H9 (cell line): ENCODE measurements at regions not wholly inside any gene's neighbourhood (a gene's known extent, or its start where the extent isn't known, plus 50 kb on each side); places are given as distances from the start of the nearest gene placed in this dataset.

Experiments used
- DNase-seq: peaks from one replicate; pipeline ENCODE4 v3.0.0-alpha.2; 2017
- H2AFZ ChIP-seq: one replicate; pipeline ENCODE4 v1.6.1; 2013; ENCODE audit warnings: mild to moderate bottlenecking, low read length, control low read depth, moderate library complexity
- H2AK5ac ChIP-seq: 2 replicates; pipeline ENCODE4 v1.6.1; 2013; ENCODE audit warnings: low read length, control low read depth, mixed read lengths; ENCODE audit not compliant: insufficient read length
- H2BK120ac ChIP-seq: one replicate; pipeline ENCODE4 v1.6.1; 2013; ENCODE audit warnings: low read depth, mild to moderate bottlenecking, low read length, control low read depth, inconsistent platforms; ENCODE audit not compliant: poor library complexity, severe bottlenecking
- H2BK12ac ChIP-seq: 2 replicates; pipeline ENCODE4 v1.6.1; 2013; ENCODE audit warnings: low read length, control low read depth, mixed read lengths, low read depth; ENCODE audit not compliant: insufficient read length
- H2BK15ac ChIP-seq: 2 replicates; pipeline ENCODE4 v1.6.1; 2013; ENCODE audit warnings: low read depth, low read length, control low read depth
- H2BK20ac ChIP-seq: one replicate; pipeline ENCODE4 v1.6.1; 2013; ENCODE audit warnings: low read depth, mild to moderate bottlenecking, low read length, control low read depth, inconsistent platforms; ENCODE audit not compliant: poor library complexity, severe bottlenecking
- H2BK5ac ChIP-seq: 2 replicates; pipeline ENCODE4 v1.6.1; 2013; ENCODE audit warnings: low read length, control low read depth, mixed read lengths; ENCODE audit not compliant: insufficient read length
- H3K14ac ChIP-seq: 2 replicates; pipeline ENCODE4 v1.6.1; 2013; ENCODE audit warnings: low read length, control low read depth; ENCODE audit not compliant: insufficient read depth
- H3K18ac ChIP-seq: 2 replicates; pipeline ENCODE4 v1.6.1; 2013; ENCODE audit warnings: low read depth, mild to moderate bottlenecking, mixed read lengths, low read length, control low read depth; ENCODE audit not compliant: insufficient read length
- H3K23ac ChIP-seq: 2 replicates; pipeline ENCODE4 v1.6.1; 2013; ENCODE audit warnings: low read length, control low read depth, mixed read lengths, low read depth; ENCODE audit not compliant: insufficient read length
- H3K23me2 ChIP-seq: 2 replicates; pipeline ENCODE4 v1.6.1; 2013; ENCODE audit warnings: low read depth, mild to moderate bottlenecking, mixed read lengths, low read length, control low read depth; ENCODE audit not compliant: insufficient read length, poor library complexity, severe bottlenecking
- H3K27ac ChIP-seq: 2 replicates; pipeline ENCODE4 v1.5.1; 2013; ENCODE audit warnings: low read length, control low read depth, mixed read lengths, low read depth; ENCODE audit not compliant: insufficient read length
- H3K27me3 ChIP-seq: 2 replicates; pipeline ENCODE4 v1.6.1; 2013; ENCODE audit warnings: low read length, control low read depth, inconsistent platforms; ENCODE audit not compliant: insufficient read depth
- H3K4ac ChIP-seq: 2 replicates; pipeline ENCODE4 v1.6.1; 2013; ENCODE audit warnings: low read depth, mild to moderate bottlenecking, control low read depth, inconsistent platforms, low read length, moderate library complexity
- H3K4me1 ChIP-seq: 2 replicates; pipeline ENCODE4 v1.6.1; 2013; ENCODE audit warnings: low read length, control low read depth, inconsistent platforms; ENCODE audit not compliant: insufficient read depth
- H3K4me2 ChIP-seq: 2 replicates; pipeline ENCODE4 v1.6.1; 2013; ENCODE audit warnings: low read length, control low read depth, mixed read lengths; ENCODE audit not compliant: insufficient read length, insufficient read depth
- H3K56ac ChIP-seq: 2 replicates; pipeline ENCODE4 v1.6.1; 2013; ENCODE audit warnings: low read depth, mild to moderate bottlenecking, mixed read lengths, low read length, control low read depth; ENCODE audit not compliant: insufficient read length
- H3K79me1 ChIP-seq: 2 replicates; pipeline ENCODE4 v1.6.1; 2013; ENCODE audit warnings: low read depth, mild to moderate bottlenecking, moderate library complexity, low read length, control low read depth, inconsistent platforms; ENCODE audit not compliant: insufficient read depth, poor library complexity, severe bottlenecking
- H3K79me2 ChIP-seq: 2 replicates; pipeline ENCODE4 v1.6.1; 2013; ENCODE audit warnings: low read length, control low read depth, inconsistent platforms; ENCODE audit not compliant: insufficient read depth
- H3K9ac ChIP-seq: 2 replicates; pipeline ENCODE4 v1.6.1; 2013; ENCODE audit warnings: low read length, control low read depth, mixed read lengths; ENCODE audit not compliant: insufficient read length; ENCODE audit errors: extremely low read depth
- H3K9me3 ChIP-seq: one replicate; pipeline ENCODE4 v1.6.1; 2013; ENCODE audit warnings: low read depth, low read length, inconsistent platforms; ENCODE audit not compliant: control insufficient read depth
- H3T11ph ChIP-seq: one replicate; pipeline ENCODE4 v1.6.1; 2013; ENCODE audit warnings: mild to moderate bottlenecking, low read length, control low read depth, inconsistent platforms
- H4K20me1 ChIP-seq: one replicate; pipeline ENCODE4 v1.6.1; 2013; ENCODE audit not compliant: control insufficient read depth, insufficient read length, insufficient read depth
- H4K5ac ChIP-seq: 2 replicates; pipeline ENCODE4 v1.6.1; 2013; ENCODE audit warnings: low read depth, mild to moderate bottlenecking, mixed read lengths, low read length, control low read depth; ENCODE audit not compliant: insufficient read length
- H4K8ac ChIP-seq: replicated peaks from 2 replicates; pipeline ENCODE4 v1.6.1; 2013; ENCODE audit warnings: low read length, control low read depth, mixed read lengths, low read depth; ENCODE audit not compliant: insufficient read length
- H4K91ac ChIP-seq: 2 replicates; pipeline ENCODE4 v1.6.1; 2013; ENCODE audit warnings: low read depth, mild to moderate bottlenecking, moderate library complexity, mixed read lengths, low read length, control low read depth; ENCODE audit not compliant: insufficient read length
- H3K27ac Mint-ChIP-seq, 3 experiments: 2 replicates in 2 of 3; 3 replicates in 1 of 3; pipeline ENCODE4 v1.8.0; 2020 to 2021; ENCODE audit warnings: mixed read lengths in 3 of 3, mild to moderate bottlenecking in 1 of 3, moderate library complexity in 1 of 3
- H3K27me3 Mint-ChIP-seq: 2 replicates; pipeline ENCODE4 v1.8.0; 2021; ENCODE audit warnings: low read depth, mild to moderate bottlenecking, moderate library complexity, mixed read lengths
- H3K36me3 Mint-ChIP-seq, 3 experiments: 2 replicates in 2 of 3; 3 replicates in 1 of 3; pipeline ENCODE4 v1.8.0; 2020 to 2021; ENCODE audit warnings: low read depth in 3 of 3, mixed read lengths in 3 of 3; ENCODE audit not compliant: insufficient read depth in 1 of 3
- H3K4me1 Mint-ChIP-seq, 2 experiments: 2 replicates each; pipeline ENCODE4 v1.8.0; 2020; ENCODE audit warnings: mixed read lengths in 2 of 2
- H3K4me3 Mint-ChIP-seq, 2 experiments: 2 replicates in 1 of 2; 3 replicates in 1 of 2; pipeline ENCODE4 v1.8.0; 2020 to 2021; ENCODE audit warnings: mild to moderate bottlenecking in 2 of 2, mixed read lengths in 2 of 2, moderate library complexity in 1 of 2
- H3K9me3 Mint-ChIP-seq, 2 experiments: 2 replicates in 1 of 2; 3 replicates in 1 of 2; pipeline ENCODE4 v1.8.0; 2020; ENCODE audit warnings: mild to moderate bottlenecking in 2 of 2, mixed read lengths in 2 of 2, moderate library complexity in 1 of 2
- CTCF ChIP-seq: fragments of 200-600 bp; sonication (generic); conservative IDR thresholded peaks from 3 replicates; pipeline ENCODE4 v1.8.0; 2021; ENCODE audit warnings: antibody characterized with exemption, mild to moderate bottlenecking
- WGBS: extraction: QIAGEN DNeasy Blood & Tissue Kit; methylation state at CpG from one replicate; pipeline ENCODE4 v1.1.7; 2013; ENCODE audit warnings: missing lambda C conversion rate, low lambda C conversion rate, mixed read lengths; ENCODE audit not compliant: insufficient read length; ENCODE audit errors: extremely low coverage; 5-methylcytosine and 5-hydroxymethylcytosine counted together

DNA sequence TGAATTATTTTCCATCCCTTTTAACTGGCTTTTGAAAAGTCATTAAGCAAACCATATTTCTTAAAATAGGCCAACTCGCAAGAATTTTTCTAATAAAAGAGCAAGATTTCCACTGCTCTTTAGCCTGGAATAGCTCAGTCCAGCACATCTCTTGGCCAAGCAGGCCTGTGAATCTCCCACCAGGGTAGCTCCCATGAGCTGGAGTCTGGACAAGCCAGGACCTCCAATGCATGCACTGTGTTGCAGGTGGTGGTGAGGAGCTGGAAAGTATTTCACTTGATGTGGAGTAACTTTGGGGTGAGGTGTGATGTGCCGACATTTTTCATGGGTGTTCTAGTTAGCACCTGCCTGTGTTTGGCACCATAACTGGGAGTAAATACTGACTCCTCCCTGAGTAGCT is 117.3 kb upstream of the TBX20 start:
- Histone ChIP-seq H2BK20ac (no peak overlapping the region), H3K27ac (no peak overlapping the region), H4K5ac (no peak overlapping the region), H4K8ac (no peak overlapping the region), H3K14ac (no peak overlapping the region), H3K4me1 (no peaks in the 10 kb centered on the region; the same call in 1 of the 2 replicates), H2AFZ (no peak overlapping the region), H2BK12ac (no peak overlapping the region), H3K4ac (no peak overlapping the region), H3K79me1 (no peaks in the 10 kb centered on the region), H2BK15ac (no peak overlapping the region), H3K23me2 (no peaks in the 10 kb centered on the region), H3K23ac (no peak overlapping the region), H3T11ph (no peak overlapping the region), H3K9ac (no peak overlapping the region), H3K56ac (no peak overlapping the region), H3K9me3 (no peaks in the 10 kb centered on the region), H2BK120ac (no peak overlapping the region), H3K18ac (no peak overlapping the region), H3K79me2 (no peaks in the 10 kb centered on the region), H4K91ac (no peak overlapping the region), H4K20me1 (no peaks in the 10 kb centered on the region), H2AK5ac (no peak overlapping the region), H3K27me3 (no peaks in the 10 kb centered on the region), H2BK5ac (no peak overlapping the region), H3K4me2 (no peak overlapping the region)
- WGBS, result no CpG with 5 or more reads among the region's 2 CpGs
- H3K36me3 Mint-ChIP-seq, result peaks cover 0 to 7% (median 7%) of the 10 kb centered on the region in 3 experiments; a peak in 4 of 7 replicates
- TF ChIP-seq CTCF, result no peak
- H3K4me3 Mint-ChIP-seq, result no peak overlapping the region
- H3K27ac Mint-ChIP-seq, result no peak overlapping the region
- DNase-seq, result no peak
- H3K9me3 Mint-ChIP-seq, result peaks cover 0 to 13% of the 10 kb centered on the region in 2 experiments; a peak in 4 of 5 replicates
- H3K4me1 Mint-ChIP-seq, result peaks cover 23 to 24% of the 10 kb centered on the region in 2 experiments
- peaks cover 18% of the 10 kb centered on the region for H3K27me3 Mint-ChIP-seq
